LNCAP (cell line): ENCODE measurements at regions not wholly inside any gene's neighbourhood (a gene's known extent, or its start where the extent isn't known, plus 50 kb on each side); places are given as distances from the start of the nearest gene placed in this dataset.

ENCODE experiments used
- CTCF ChIP-seq: fragments of 450-650 bp; IDR thresholded peaks from 2 replicates; pipeline ENCODE4 v1.5.1; 2017; ENCODE audit warnings: mild to moderate bottlenecking

- TF ChIP-seq CTCF, result no peak
These were observed 183.4 kb upstream of the NR3C1 start for GRCh38 chr5:143586781-143587362.

GRCh38 chr5:143585970-143586369 lies 182.5 kb upstream of the NR3C1 start:
- no peak for TF ChIP-seq CTCF

- TF ChIP-seq CTCF, result no peak
These were observed 179.9 kb upstream of the NR3C1 start for GRCh38 chr5:143583409-143583808.

GRCh38 chr5:143582869-143583268 lies 179.4 kb upstream of the NR3C1 start:
- TF ChIP-seq CTCF, result no peak

DNA sequence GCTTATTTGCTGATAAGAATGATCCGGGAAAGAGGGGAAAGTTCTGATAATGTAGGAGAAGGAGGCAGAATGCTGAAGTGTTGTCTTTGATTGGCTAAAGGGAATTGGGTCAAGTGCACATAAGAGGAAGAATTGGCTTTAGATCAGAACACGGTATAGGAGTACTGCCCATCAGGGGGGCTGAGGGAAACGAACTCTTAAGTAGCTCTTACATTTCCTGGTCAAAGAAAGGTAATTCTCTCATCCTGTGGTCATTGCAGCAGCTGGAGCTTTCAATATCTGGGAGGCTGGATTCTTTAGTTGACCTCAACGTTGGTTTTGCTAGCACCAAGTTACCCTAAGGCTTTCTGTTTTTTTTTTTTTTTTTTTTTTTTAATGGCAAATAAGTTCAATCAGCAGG lies 178.7 kb upstream of the NR3C1 start:
- TF ChIP-seq CTCF, result no peak

DNA sequence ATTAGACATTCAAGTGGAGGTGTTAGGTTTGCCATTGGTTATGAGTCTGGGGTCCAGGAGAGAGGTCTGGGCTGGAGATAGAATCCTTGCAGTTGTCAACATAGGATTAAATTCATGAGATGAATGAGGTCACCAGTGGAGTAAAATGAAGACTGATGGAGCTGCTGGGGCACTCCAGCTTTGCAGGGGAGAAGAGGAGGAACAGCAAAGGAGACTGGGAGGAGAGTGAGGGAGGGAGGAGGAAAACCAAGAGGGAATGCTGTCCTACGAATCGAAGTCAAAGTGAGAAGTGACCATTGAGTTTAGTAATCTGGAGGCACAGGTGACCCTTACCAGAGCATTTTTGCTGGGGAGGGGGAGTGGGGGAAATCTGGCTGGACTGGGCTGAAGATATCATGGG lies 178.2 kb upstream of the NR3C1 start:
- no peak for TF ChIP-seq CTCF

DNA sequence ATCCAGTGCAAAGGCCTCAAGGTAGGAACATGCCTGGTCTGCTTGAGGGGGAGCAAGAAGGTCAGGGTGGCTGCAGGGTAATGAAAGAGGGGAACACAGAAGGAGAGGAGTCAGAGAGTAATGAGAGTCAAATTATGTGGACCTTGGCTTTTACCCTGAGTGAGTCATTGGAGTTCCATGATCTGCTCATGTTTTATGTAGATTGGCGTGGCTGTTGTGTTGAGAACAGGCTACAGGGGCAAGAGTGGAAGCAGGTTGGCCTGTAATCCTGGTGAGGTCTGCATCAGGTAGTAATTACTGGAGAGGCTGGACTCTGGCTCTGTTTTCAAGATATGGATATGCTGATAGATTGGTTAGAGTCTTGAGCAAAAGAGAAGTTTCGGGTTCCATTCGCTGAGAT lies 177.7 kb upstream of the NR3C1 start:
- no peak for TF ChIP-seq CTCF
